Uterus (tissue), 3 donors: ENCODE measurements at regions not wholly inside any gene's neighbourhood (a gene's known extent, or its start where the extent isn't known, plus 50 kb on each side); places are given as distances from the start of the nearest gene placed in this dataset.
A peak's percentile ranks its signal among the peaks of the same experiment; 100 is the strongest.

Experiments
- DNase-seq, 2 donors: peaks; one replicate each; pipeline ENCODE4 v3.0.0-alpha.2; 2019 to 2020
- H3K27ac ChIP-seq, 2 donors: fragments of 200-600 bp; sonication (generic); 1 replicate in 1 of 2; 2 replicates in 1 of 2; pipeline ENCODE4 v1.5.1; 2016 to 2018
- H3K27me3 ChIP-seq, 2 donors: fragments of 200-600 bp; sonication (generic); one replicate each; pipeline ENCODE4 v1.5.1; 2018 to 2019; ENCODE audit warnings: control low read depth in 1 of 2
- H3K36me3 ChIP-seq, 2 donors: fragments of 200-600 bp; sonication (generic); one replicate each; pipeline ENCODE4 v1.5.1; 2019; ENCODE audit warnings: control low read depth in 1 of 2
- H3K4me1 ChIP-seq, 2 donors: fragments of 200-600 bp; sonication (generic); one replicate each; pipeline ENCODE4 v1.5.1; 2018 to 2019; ENCODE audit warnings: control low read depth in 1 of 2
- H3K4me3 ChIP-seq, 2 donors: fragments of 200-600 bp; sonication (generic); 1 replicate in 1 of 2; 2 replicates in 1 of 2; pipeline ENCODE4 v1.5.1; 2018 to 2019; ENCODE audit warnings: mild to moderate bottlenecking in 1 of 2
- H3K9me3 ChIP-seq, 2 donors: fragments of 200-600 bp; sonication (generic); one replicate each; pipeline ENCODE4 v1.5.1; 2019; ENCODE audit warnings: control low read depth in 1 of 2
- CTCF ChIP-seq, 4 experiments: fragments of 200-600 bp in 2 of 4; fragments of 450-650 bp in 2 of 4; sonication (generic) in 2 of 4; IDR thresholded peaks; one replicate each; pipeline ENCODE4 v1.5.1; 2016 to 2019; ENCODE audit warnings: antibody characterized with exemption in 4 of 4, mild to moderate bottlenecking in 2 of 4, moderate library complexity in 1 of 4
- POLR2A ChIP-seq, 2 donors: fragments of 450-650 bp; IDR thresholded peaks; one replicate each; pipeline ENCODE4 v1.6.1; 2016; ENCODE audit warnings: antibody characterized with exemption in 2 of 2, mild to moderate bottlenecking in 1 of 2, moderate library complexity in 1 of 2
- intact Hi-C: fragments of 100-400 bp; cut with DNase I; formaldehyde crosslinking; loops from one replicate; pipeline ENCODE4 v1.15.1; 2023; ENCODE audit warnings: low total_unique reads
- donor health status: DM: yes; HTN: yes; CAD: no.

DNA sequence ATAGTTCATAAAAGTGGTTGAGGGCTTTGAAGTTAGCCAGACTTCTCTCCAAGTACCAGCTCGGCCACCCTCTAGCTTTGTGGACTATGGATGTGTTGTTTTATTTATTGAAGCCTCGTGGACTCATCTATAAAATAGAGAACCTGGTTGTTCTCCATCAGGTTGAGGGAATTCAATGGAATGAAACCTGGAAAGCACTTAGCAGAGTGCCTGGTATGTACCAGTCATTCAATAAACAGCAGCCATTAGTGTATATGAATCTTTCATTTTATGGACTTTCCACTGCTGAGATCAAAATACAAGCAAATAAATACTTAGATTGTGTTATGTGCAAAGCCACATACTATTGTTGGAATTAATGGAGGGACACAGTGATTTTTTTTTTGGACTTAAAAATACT is 206.8 kb downstream of the SOX4 start:
- Histone ChIP-seq H3K4me1 (no peaks in the 10 kb centered on the region), H3K27ac (no peak overlapping the region), H3K36me3 (no peaks in the 10 kb centered on the region), H3K9me3 (no peaks in the 10 kb centered on the region), H3K27me3 (no peaks in the 10 kb centered on the region), H3K4me3 (no peak overlapping the region)
- intact Hi-C loops, result no loop called here
- no peak for DNase-seq
- TF ChIP-seq POLR2A (IDR thresholded peaks at IDR 0.05) (no peak), CTCF (IDR thresholded peaks at IDR 0.05) (no peak)

DNA sequence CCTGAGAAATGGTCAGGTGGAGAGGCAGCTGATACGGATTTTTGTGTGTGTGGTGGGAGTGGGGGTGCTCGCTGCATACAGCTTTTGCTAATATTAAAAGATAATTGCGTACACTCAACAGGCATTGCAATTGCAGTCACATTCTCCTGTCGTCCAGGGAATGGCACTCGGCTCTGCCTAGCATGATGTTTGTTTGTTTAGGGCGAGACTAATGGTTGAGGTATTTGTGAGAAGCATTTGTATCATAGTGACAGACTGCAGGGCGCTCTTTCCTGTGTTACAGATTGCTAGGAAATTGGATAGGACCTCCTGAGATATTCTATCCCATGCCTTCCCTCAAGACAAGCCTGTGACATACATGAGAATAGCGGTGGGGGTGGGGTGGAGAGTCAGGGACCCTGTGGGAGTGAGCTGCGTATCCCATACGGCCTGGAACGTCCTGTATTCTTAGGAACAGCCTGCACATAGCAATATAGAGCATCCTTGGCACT is 207.4 kb downstream of the SOX4 start:
- intact Hi-C loops, result no loop called here
- no peak overlapping the region for H3K27ac ChIP-seq
- TF ChIP-seq POLR2A (IDR thresholded peaks at IDR 0.05) (no peak), CTCF (IDR thresholded peaks at IDR 0.05) (no peak)
- no peak for DNase-seq
- H3K4me3 ChIP-seq, result no peak overlapping the region
- no peaks in the 10 kb centered on the region for H3K36me3 ChIP-seq
- no peaks in the 10 kb centered on the region for H3K27me3 ChIP-seq
- no peaks in the 10 kb centered on the region for H3K4me1 ChIP-seq
- no peaks in the 10 kb centered on the region for H3K9me3 ChIP-seq

- H3K27me3 ChIP-seq, result no peaks in the 10 kb centered on the region
- H3K36me3 ChIP-seq, result no peaks in the 10 kb centered on the region
- H3K9me3 ChIP-seq, result no peaks in the 10 kb centered on the region
- no peaks in the 10 kb centered on the region for H3K4me1 ChIP-seq
- peak overlapping the region; percentile 10 to 39 for H3K27ac ChIP-seq
- TF ChIP-seq POLR2A (IDR thresholded peaks at IDR 0.05) (no peak), CTCF (IDR thresholded peaks at IDR 0.05) (no peak)
- no peak overlapping the region for H3K4me3 ChIP-seq
- DNase-seq, result no peak
- intact Hi-C loops, result no loop called here
Observed at GRCh38 chr6:21801446-21802174, 208.1 kb downstream of the SOX4 start.

DNA sequence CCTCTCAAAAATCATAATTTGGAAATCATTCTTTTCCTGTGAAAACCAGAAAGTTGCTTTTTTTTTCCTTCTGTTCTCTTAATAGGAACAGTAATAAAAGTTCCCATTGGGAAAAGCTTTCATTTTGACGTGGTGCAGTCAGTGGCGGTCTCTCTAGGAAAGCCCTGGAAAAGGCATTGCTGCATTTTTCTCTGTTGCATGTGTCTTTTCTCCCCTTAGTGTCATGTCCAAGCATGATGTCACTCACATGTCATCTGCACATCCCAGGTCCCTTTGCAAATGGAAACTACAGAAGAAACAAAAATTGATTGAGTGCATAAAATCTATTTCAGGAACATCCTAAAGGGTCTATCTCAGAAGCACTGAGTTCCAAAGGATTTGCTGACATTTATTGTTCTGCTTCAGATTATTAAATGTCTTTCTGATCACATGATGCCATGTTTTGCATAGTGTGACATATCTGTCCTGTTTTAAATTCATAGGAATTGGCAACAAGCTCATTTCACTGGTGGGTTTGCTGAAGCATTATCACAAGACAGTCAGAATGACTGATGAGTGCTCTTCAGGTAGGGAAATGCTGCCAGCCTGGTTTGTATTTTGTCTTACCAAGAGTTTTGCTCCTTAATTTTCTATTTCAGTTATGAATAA is 208.7 kb downstream of the SOX4 start:
- DNase-seq, result no peak
- Histone ChIP-seq H3K9me3 (no peaks in the 10 kb centered on the region), H3K4me3 (no peak overlapping the region), H3K36me3 (no peaks in the 10 kb centered on the region), H3K4me1 (no peaks in the 10 kb centered on the region), H3K27me3 (no peaks in the 10 kb centered on the region), H3K27ac (peak overlapping the region; percentile 10 to 39)
- TF ChIP-seq POLR2A (IDR thresholded peaks at IDR 0.05) (no peak), CTCF (IDR thresholded peaks at IDR 0.05) (no peak)
- intact Hi-C loops, result no loop called here

DNA sequence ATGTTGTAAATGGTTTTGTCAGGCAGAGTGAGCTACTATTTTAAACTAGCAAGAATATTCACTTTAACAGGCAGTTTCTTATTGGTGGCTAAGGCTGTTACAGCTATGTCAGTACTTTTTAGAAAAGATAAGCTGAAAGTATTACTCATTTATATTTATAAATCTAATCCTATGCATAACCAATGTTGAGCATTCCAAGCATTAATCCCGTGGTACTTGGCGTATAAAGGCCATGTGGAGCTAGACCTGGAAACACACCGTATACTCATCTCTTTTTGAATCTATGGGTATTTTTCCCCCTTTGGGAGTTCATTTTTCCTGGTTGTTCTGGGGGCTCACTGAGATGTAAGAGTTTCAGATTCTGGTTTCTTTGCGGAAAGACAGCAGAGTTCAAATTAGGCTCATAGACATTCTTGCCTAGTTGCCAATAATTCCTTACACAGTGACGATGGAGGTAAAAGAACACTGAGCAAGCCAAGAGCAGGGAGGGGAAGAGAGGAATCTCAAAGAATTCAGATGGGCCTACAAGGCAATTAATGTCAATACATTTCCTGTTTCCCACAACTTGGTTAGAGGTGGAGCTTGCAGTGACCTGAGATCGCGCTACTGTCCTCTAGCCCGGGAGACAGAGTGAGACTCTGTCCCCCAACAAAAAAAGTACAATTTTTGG is 211.5 kb downstream of the SOX4 start:
- H3K36me3 ChIP-seq, result no peaks in the 10 kb centered on the region
- H3K9me3 ChIP-seq, result no peaks in the 10 kb centered on the region
- no peak for TF ChIP-seq POLR2A (IDR thresholded peaks at IDR 0.05)
- TF ChIP-seq CTCF (IDR thresholded peaks at IDR 0.05), result no peak
- peak overlapping the region in 1 of 2 donors; percentile 13 for H3K27ac ChIP-seq
- H3K4me1 ChIP-seq, result peaks cover 0 to 4% of the 10 kb centered on the region in 2 donors
- H3K4me3 ChIP-seq, result no peak overlapping the region
- no peak for DNase-seq
- intact Hi-C loops, result no loop called here
- no peaks in the 10 kb centered on the region for H3K27me3 ChIP-seq
